ENCODE measurements at regions not wholly inside any gene's neighbourhood (a gene's known extent, or its start where the extent isn't known, plus 50 kb on each side); places are given as distances from the start of the nearest gene placed in this dataset.
"Not testable (repeated sequence)": the region's sequence is repeated elsewhere in the genome, so short reads cannot be mapped to it uniquely, and the experiment has no call there.

DNA sequence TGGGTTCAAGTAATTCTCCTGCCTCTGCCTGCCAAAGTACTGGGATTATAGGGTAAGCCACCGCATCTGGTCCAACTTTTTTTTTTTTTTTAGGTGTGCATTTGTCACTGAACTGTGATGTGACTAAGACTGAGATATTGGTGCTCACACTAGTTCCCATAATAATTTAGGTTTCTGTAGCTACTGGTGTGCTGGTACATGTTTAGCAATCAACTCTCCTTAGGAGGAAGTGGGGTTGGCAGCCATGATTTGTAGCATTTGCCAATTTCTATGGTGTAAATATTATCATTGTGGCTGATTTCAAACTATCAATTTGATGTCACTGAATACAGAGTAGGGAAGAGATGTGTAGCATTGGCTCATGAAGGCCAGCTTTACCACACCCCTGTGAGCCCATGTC, 372.7 kb downstream of the EDEM1 start:
- no peak for DNase-seq

DNA sequence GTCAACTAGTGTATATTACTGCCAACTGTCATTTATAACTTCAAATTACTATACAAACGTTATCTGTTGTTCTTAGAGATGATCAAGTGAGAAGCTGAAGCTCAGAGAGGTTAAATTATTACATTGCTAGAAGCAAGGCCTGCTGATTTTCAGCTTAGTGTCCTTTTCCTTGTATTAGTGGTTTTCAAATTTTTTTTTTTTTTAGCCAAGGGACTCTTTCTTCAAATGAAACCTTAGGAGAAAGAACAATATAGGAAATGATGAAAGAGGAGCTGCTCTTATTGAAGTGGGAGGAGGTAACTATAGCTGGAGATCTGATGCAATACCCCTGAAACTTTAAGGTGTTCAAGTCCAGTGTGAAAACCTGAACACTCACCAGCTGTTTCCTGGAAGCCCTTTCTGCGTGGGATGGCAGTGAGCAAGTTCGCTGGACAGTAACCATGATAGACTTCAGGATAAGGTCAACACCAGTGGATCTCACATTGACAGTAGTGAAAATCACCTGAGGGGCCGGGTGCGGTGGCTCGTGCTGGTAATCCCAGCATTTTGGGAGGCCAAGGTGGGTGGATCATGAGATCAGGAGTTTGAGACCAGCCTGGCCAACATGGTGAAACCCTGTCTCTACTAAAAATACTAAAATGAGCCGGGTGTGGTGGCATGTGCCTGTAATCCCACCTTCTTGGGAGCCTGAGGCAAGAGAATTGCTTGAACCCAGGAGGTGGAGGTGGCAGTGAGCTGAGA, 376.2 kb downstream of the EDEM1 start:
- no peak for DNase-seq

GRCh38 chr3:5564278-5564666, 376.8 kb downstream of the EDEM1 start:
- no peak for DNase-seq

- no peak for DNase-seq
Measured at GRCh38 chr3:5565026-5565425, 377.5 kb downstream of the EDEM1 start.

DNA sequence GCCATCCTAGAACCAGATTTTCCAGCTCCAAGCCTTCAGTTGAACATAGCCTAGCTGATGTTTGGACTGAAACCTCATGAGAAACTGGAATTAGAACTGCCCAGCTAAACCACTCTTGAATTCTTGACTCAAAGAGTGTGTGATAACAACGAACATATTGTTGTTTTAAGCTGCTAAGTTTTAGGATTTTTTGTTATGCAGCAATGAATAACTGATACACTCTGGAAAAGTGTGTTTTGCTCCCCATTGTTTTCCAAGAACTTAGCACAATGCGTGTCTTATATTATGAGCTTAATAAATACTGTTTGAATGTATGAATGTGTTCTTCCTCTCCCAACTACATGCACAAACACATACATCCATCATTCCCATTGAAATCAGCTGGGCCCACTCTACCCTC, 379.6 kb downstream of the EDEM1 start:
- no peak for DNase-seq

- DNase-seq: no peak
Measured at GRCh38 chr3:5568451-5568850, 380.9 kb downstream of the EDEM1 start.

- no peak for DNase-seq
Measured at GRCh38 chr3:5569152-5569551, 381.6 kb downstream of the EDEM1 start.

DNA sequence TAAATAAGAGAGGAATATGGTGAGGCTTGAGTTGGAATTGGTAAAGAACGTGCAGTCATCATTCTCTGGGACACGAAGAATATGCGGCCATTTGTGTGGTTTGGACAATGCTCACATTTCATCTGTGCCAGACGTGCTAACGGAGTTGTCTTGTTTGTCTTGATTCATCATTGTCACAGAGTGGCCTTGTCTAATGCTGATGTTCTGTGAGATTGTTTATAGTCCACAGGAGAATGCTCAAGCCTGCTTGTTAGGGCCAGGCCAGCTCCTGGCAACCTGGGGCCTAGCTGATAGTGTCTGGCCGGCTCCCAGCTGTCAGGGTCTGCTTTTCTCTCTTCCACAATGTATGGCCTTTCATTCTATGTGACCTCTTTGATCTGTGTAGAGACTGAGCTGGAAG, 384.7 kb downstream of the EDEM1 start:
- no peak for DNase-seq

DNA sequence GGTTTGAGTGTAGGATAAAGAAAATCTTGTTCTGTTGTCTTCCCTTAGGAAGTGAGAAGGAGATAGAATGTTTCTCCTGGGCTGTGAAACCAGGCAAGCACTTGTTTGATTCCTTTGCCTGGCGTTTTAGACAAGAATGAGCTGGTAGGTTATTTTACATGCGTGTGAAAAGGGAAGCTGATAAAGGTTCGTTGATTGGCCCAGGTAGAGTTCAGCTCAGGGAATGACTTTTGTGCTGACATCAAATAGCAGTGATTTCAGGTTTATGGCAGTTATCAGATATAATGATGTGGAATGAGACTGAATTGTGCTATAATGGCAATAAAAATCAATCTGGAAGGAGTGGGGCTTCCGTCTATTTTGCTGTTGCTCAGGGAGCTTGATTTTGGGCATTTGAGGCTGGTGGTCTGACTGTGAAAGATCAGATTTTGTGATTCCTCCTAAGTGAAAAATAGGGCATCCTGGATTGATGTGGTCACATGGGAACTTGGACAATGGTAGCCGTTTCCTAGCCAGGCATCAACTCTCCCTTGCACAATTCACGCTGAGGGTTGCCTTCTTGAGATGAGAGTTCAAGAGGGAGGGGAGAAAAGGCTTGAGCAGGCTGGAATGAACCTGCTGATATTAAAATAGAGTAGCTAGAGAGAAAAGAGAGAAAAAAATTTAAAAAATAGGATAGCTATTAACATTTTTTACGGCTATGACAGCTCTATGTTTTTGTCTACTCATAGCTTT, 388.9 kb downstream of the EDEM1 start:
- DNase-seq: no peak

DNA sequence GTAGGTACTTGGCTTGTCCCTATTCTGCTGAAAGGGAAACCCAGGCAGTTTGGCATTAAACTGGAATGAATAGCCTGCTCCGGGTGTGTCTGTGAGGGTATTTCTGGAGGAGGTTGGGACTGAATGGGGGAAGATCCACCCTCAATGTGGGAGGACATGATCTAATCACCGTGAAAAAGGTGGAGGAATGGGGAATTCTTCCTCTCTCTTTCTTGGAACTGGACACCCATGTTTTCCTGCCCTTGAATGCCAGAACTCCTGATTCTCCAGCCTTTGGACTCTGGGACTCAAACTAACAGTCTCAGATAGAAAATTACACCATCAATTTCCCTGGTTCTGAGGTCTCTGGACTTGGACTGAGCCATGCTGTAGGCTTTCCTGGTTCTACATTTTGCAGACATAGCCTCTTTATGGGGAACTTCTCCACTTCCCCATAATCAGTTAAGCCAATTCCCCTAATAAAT, 391.7 kb downstream of the EDEM1 start:
- no peak for DNase-seq

GRCh38 chr3:5579946-5580345, 392.4 kb downstream of the EDEM1 start:
- DNase-seq: no peak

DNA sequence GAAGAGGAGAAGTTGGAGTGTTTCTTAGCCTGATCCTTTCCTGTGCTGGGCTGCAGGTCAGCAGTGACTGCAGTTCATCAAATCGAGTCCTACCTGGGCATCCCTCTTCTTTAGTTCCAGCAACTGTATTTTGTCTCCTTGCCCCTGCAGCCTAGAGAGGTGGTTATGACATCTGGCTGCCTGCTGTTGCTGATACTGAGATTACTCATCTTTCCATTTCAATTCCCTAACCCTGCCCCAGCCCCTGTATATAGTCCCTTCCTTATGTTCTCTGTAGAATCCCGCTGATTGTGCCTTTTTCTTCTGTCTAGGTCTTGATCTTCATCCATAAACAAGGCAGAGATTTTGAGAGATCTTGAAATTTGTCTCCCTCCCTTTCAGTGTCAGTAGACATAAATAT, 393.3 kb downstream of the EDEM1 start:
- DNase-seq: no peak

DNA sequence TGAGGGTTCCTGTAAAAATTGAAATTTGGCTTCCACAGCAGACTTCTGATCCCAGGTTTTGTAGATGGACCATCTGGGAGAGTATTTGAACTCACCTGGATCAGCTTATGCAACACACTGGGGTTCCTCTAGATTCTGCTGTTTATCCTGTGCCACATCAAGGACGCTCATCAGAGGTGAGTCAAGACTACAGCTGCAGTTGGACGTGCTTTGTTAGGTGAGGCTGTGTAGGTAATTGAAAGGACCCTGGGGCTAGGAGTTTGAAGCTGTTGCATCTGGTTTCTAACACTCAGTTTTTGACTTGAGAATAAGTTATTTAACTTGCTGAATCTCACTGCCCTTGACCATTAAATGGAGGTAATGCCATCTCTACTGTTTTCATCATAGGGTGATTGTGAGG, 394.2 kb downstream of the EDEM1 start:
- DNase-seq: no peak

DNA sequence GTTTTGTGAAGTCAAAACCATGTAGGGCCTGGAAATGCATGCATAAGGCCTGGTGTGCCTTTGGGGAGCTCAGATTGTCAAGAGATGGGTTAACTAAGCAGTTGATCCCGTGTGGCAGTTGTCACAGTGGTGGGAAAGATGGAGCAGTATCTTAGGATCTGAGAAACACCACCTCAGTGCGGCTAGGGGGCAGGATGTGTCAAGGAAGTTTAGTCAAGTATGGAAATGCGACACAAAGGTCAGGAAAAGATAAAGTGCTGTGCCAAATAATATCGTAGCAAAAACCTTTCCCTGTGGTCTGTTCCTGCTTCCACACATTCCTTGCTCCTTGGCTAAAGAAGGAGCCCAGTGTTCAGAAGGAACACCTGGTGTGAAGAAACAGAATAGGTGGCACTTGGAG, 396.4 kb downstream of the EDEM1 start:
- DNase-seq: no peak

DNA sequence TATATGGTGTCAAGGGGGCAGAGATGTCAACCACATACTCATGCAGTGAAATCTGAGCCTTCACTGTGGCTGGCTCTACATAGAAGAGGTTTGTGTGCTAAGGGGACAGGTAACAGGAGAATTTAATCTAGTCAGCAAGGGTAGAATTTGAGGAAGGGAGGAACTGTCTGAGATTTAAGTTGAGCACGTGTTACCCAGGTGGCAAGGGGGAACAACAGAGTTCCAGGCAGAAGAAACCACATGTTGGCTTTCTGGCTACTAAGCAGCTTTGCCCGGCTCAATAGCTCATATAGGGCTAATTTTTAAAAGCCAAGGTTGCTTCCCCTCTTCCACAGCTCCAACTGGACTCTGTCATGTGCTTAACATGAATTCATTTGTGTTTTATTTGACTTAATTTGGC, 397.6 kb downstream of the EDEM1 start:
- no peak for DNase-seq

GRCh38 chr3:5606884-5607472, 419.5 kb downstream of the EDEM1 start:
- no peak for DNase-seq

GRCh38 chr3:5607581-5607980, 420.1 kb downstream of the EDEM1 start:
- DNase-seq: no peak

- not testable (repeated sequence) for DNase-seq
Measured at GRCh38 chr3:5608971-5609370, 421.5 kb downstream of the EDEM1 start.

DNA sequence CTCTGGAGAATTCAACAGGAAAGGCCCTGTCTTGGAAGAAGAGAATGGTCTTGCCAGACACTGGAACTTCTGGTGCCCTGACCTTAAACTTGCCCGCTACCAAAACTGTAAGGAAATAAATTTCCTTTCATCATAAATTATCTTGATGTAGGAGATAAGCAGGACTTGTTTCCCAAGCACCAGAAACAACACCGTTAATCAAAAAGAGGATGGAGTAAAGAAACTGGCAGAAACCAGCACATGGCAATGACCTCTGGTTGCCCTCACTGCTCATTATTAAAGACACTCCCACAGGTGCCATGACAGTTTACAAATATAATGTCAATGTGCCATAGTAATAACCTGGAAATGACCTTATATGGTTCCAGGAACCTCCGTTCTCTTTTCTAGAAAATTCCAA, 426.1 kb downstream of the EDEM1 start:
- no peak for DNase-seq

- no peak for DNase-seq
Measured at GRCh38 chr3:5616873-5617272, 429.4 kb downstream of the EDEM1 start.

- DNase-seq: no peak
Measured at GRCh38 chr3:5618170-5618569, 430.7 kb downstream of the EDEM1 start.

GRCh38 chr3:5630406-5630805, 442.9 kb downstream of the EDEM1 start:
- DNase-seq: no peak

- no peak for DNase-seq
Measured at GRCh38 chr3:5633960-5634359, 446.5 kb downstream of the EDEM1 start.

GRCh38 chr3:5634411-5634810, 446.9 kb downstream of the EDEM1 start:
- DNase-seq: no peak

Data from CD4-positive, alpha-beta T cell treated with Interleukin-4 for 4 hours (primary cell).